Endodermal cell (in vitro differentiated cells): ENCODE measurements at regions not wholly inside any gene's neighbourhood (a gene's known extent, or its start where the extent isn't known, plus 50 kb on each side); places are given as distances from the start of the nearest gene placed in this dataset.

Experiments used
- DNase-seq: peaks from one replicate; pipeline ENCODE4 v3.0.0-alpha.2; 2017
- H3K27ac ChIP-seq: 2 replicates; pipeline ENCODE4 v1.5.1; 2013; ENCODE audit warnings: mild to moderate bottlenecking, low read depth, low read length, moderate library complexity
- H3K27me3 ChIP-seq: 2 replicates; pipeline ENCODE4 v1.6.1; 2013; ENCODE audit warnings: mild to moderate bottlenecking, low read length, moderate library complexity; ENCODE audit not compliant: insufficient read depth, control insufficient read depth, poor library complexity, severe bottlenecking
- H3K36me3 ChIP-seq: 2 replicates; pipeline ENCODE4 v1.7.0; 2013; ENCODE audit warnings: mild to moderate bottlenecking, low read length, moderate library complexity; ENCODE audit not compliant: control insufficient read depth, insufficient read depth
- H3K4me1 ChIP-seq: one replicate; pipeline ENCODE4 v1.7.0; 2013; ENCODE audit warnings: low read length; ENCODE audit not compliant: control insufficient read depth, insufficient read depth
- H3K4me3 ChIP-seq: 2 replicates; pipeline ENCODE4 v1.5.1; 2013; ENCODE audit warnings: mild to moderate bottlenecking, low read length, moderate library complexity
- H3K9ac ChIP-seq: 2 replicates; pipeline ENCODE4 v1.6.1; 2013; ENCODE audit warnings: mild to moderate bottlenecking, low read length, moderate library complexity; ENCODE audit not compliant: poor library complexity, severe bottlenecking; ENCODE audit errors: extremely low read depth
- H3K9me3 ChIP-seq: 2 replicates; pipeline ENCODE4 v1.6.1; 2013; ENCODE audit warnings: mild to moderate bottlenecking, low read length, moderate library complexity; ENCODE audit not compliant: control insufficient read depth
- H3K27ac Mint-ChIP-seq: 2 replicates; pipeline ENCODE4 v1.8.0; 2020; ENCODE audit warnings: mixed read lengths
- H3K27me3 Mint-ChIP-seq: 2 replicates; pipeline ENCODE4 v1.8.0; 2021; ENCODE audit warnings: mild to moderate bottlenecking, mixed read lengths; ENCODE audit not compliant: insufficient read depth
- H3K36me3 Mint-ChIP-seq: 2 replicates; pipeline ENCODE4 v1.8.0; 2020; ENCODE audit warnings: low read depth, mixed read lengths
- H3K4me1 Mint-ChIP-seq: 2 replicates; pipeline ENCODE4 v1.8.0; 2020; ENCODE audit warnings: mixed read lengths
- H3K4me3 Mint-ChIP-seq: 2 replicates; pipeline ENCODE4 v1.8.0; 2020; ENCODE audit warnings: mild to moderate bottlenecking, moderate library complexity, mixed read lengths
- H3K9me3 Mint-ChIP-seq: 2 replicates; pipeline ENCODE4 v1.8.0; 2020; ENCODE audit warnings: mild to moderate bottlenecking, mixed read lengths
- CTCF ChIP-seq: fragments of 200-600 bp; sonication (generic); conservative IDR thresholded peaks from 2 replicates; pipeline ENCODE4 v1.5.0; 2021; ENCODE audit warnings: antibody characterized with exemption, mild to moderate bottlenecking
- WGBS, 2 experiments: methylation state at CpG; one replicate each; pipeline versions ENCODE4 v1.1.5 to v1.1.7; 2013; ENCODE audit warnings: missing lambda C conversion rate in 2 of 2, mixed read lengths in 1 of 2; ENCODE audit not compliant: insufficient coverage in 1 of 2, insufficient read length in 1 of 2; 5-methylcytosine and 5-hydroxymethylcytosine counted together

GRCh38 chr7:94130716-94131115, 126.6 kb upstream of the BET1 start:
- H3K27me3 Mint-ChIP-seq = no peaks in the 10 kb centered on the region
- WGBS, 2 experiments = 100% methylated on average over 2 to 3 of the region's 3 CpGs

GRCh38 chr7:94133460-94133859, 129.3 kb upstream of the BET1 start:
- peaks cover 9% of the 10 kb centered on the region for H3K4me1 Mint-ChIP-seq
- H3K27me3 Mint-ChIP-seq = no peaks in the 10 kb centered on the region
- no peak overlapping the region for H3K4me3 Mint-ChIP-seq
- Histone ChIP-seq H3K27me3 (no peaks in the 10 kb centered on the region), H3K4me1 (no peaks in the 10 kb centered on the region), H3K27ac (no peak overlapping the region), H3K36me3 (no peaks in the 10 kb centered on the region), H3K4me3 (no peak overlapping the region), H3K9me3 (no peaks in the 10 kb centered on the region), H3K9ac (no peak overlapping the region)
- no peak for TF ChIP-seq CTCF
- WGBS, 2 experiments = 54 to 67% methylated on average over 2 to 4 of the region's 4 CpGs
- DNase-seq = no peak
- no peaks in the 10 kb centered on the region for H3K36me3 Mint-ChIP-seq
- H3K27ac Mint-ChIP-seq = no peak overlapping the region
- no peaks in the 10 kb centered on the region for H3K9me3 Mint-ChIP-seq

More at GRCh38 chr7:94130716-94131115, 126.6 kb upstream of the BET1 start:
- H3K4me1 ChIP-seq = no peaks in the 10 kb centered on the region
- H3K9ac ChIP-seq = no peak overlapping the region
- H3K4me3 Mint-ChIP-seq = no peak overlapping the region
- H3K9me3 Mint-ChIP-seq = no peaks in the 10 kb centered on the region
- H3K36me3 Mint-ChIP-seq = no peaks in the 10 kb centered on the region
- H3K4me3 ChIP-seq = no peak overlapping the region
- no peak for TF ChIP-seq CTCF
- peaks cover 7% of the 10 kb centered on the region for H3K4me1 Mint-ChIP-seq
- H3K36me3 ChIP-seq = no peaks in the 10 kb centered on the region
- no peak for DNase-seq
- H3K27me3 ChIP-seq = no peaks in the 10 kb centered on the region
- no peaks in the 10 kb centered on the region for H3K9me3 ChIP-seq
- no peak overlapping the region for H3K27ac ChIP-seq
- H3K27ac Mint-ChIP-seq = no peak overlapping the region

- H3K4me3 Mint-ChIP-seq = no peak overlapping the region
- H3K9me3 ChIP-seq = no peaks in the 10 kb centered on the region
- no peak overlapping the region for H3K4me3 ChIP-seq
- H3K4me1 Mint-ChIP-seq = peaks cover 9% of the 10 kb centered on the region
- H3K36me3 Mint-ChIP-seq = no peaks in the 10 kb centered on the region
- no peak overlapping the region for H3K27ac ChIP-seq
- no peaks in the 10 kb centered on the region for H3K27me3 ChIP-seq
- H3K27me3 Mint-ChIP-seq = no peaks in the 10 kb centered on the region
- H3K9ac ChIP-seq = no peak overlapping the region
- H3K4me1 ChIP-seq = no peaks in the 10 kb centered on the region
- no peaks in the 10 kb centered on the region for H3K9me3 Mint-ChIP-seq
- no peaks in the 10 kb centered on the region for H3K36me3 ChIP-seq
- 83% methylated on average over 1 of the region's 1 CpG; no CpG with 5 or more reads in 1 of the 2 experiments for WGBS, 2 experiments
- H3K27ac Mint-ChIP-seq = no peak overlapping the region
- DNase-seq = no peak
- TF ChIP-seq CTCF = no peak
These were observed 131.0 kb upstream of the BET1 start for GRCh38 chr7:94135180-94135579.
